GM12878 (cell line): ENCODE measurements at regions not wholly inside any gene's neighbourhood (a gene's known extent, or its start where the extent isn't known, plus 50 kb on each side); places are given as distances from the start of the nearest gene placed in this dataset.

ENCODE experiments used
- ATAC-seq: fragments of 200-7000 bp; cut with Tn5 transposase; 3 replicates; pipeline ENCODE4 v1.9.1; 2020; ENCODE audit warnings: mild to moderate bottlenecking, moderate library complexity
- BruUV-seq: library from RNA; stranded (reverse); fragments of 400-500 nt; replicated peaks from 2 replicates; lab custom pipeline; 2021; lab: Mats Ljungman, UMichigan
- CTCF ChIA-PET: fragments of 300-600 bp; sonication (Branson Sonifier 250); formaldehyde crosslinking; extraction: SDS; loops from one replicate; lab custom pipeline; 2021; ENCODE audit warnings: inconsistent platforms; lab: Yijun Ruan, JAX
- POLR2A ChIA-PET: fragments of 350-600 bp; formaldehyde crosslinking; extraction: SDS; loops from one replicate; lab custom pipeline; 2021; ENCODE audit warnings: inconsistent platforms; lab: Charles Lee
- RAD21 ChIA-PET: fragments of 300-600 bp; sonication (Branson Sonifier 250); formaldehyde crosslinking; loops from one replicate; lab custom pipeline; 2023; ENCODE audit warnings: antibody characterized with exemption; ENCODE audit not compliant: unreplicated experiment; lab: Charles Lee
- SMC1A ChIA-PET: fragments of 300-600 bp; sonication (Branson Sonifier 250); formaldehyde crosslinking; loops from one replicate; lab custom pipeline; 2023; ENCODE audit not compliant: unreplicated experiment, uncharacterized antibody; lab: Charles Lee
- DNase-seq: peaks from one replicate; pipeline ENCODE4 v3.0.0-alpha.2; 2011; ENCODE audit warnings: low read depth, low spot score
- FAIRE-seq: peaks from 3 replicates; lab custom pipeline; 2011; peaks lifted over from hg19 to GRCh38; lab: Jason Lieb, UNC
- H2AFZ ChIP-seq: 2 replicates; pipeline ENCODE4 v1.6.0; 2011; ENCODE audit warnings: low read depth, low read length, control low read depth; ENCODE audit not compliant: control insufficient read depth
- H3K27ac ChIP-seq: 2 replicates; pipeline ENCODE4 v1.5.1; 2011; ENCODE audit warnings: control low read depth; ENCODE audit not compliant: control insufficient read depth, insufficient read depth
- H3K27me3 ChIP-seq, 2 experiments: replicated peaks in 1 of 2; 2 replicates each; pipeline versions ENCODE4 v1.6.0 to v1.6.1; 2011; ENCODE audit warnings: low read length in 1 of 2; ENCODE audit not compliant: control insufficient read depth in 2 of 2, insufficient read depth in 2 of 2
- H3K36me3 ChIP-seq, 2 experiments: 2 replicates each; pipeline ENCODE4 v1.5.1; 2011; ENCODE audit warnings: low read length in 1 of 2; ENCODE audit not compliant: control insufficient read depth in 2 of 2, insufficient read depth in 2 of 2
- H3K4me1 ChIP-seq: 2 replicates; pipeline ENCODE4 v1.6.1; 2011; ENCODE audit warnings: mild to moderate bottlenecking, low read length, moderate library complexity, mixed read lengths; ENCODE audit not compliant: control insufficient read depth, insufficient read depth
- H3K4me2 ChIP-seq: 2 replicates; pipeline ENCODE4 v1.6.0; 2011; ENCODE audit warnings: control low read depth; ENCODE audit not compliant: control insufficient read depth, insufficient read depth
- H3K4me3 ChIP-seq: fragments of 200-600 bp; sonication (generic); 2 replicates; pipeline ENCODE4 v1.5.1; 2016
- H3K79me2 ChIP-seq: 2 replicates; pipeline ENCODE4 v1.6.0; 2011; ENCODE audit warnings: low read length; ENCODE audit not compliant: control insufficient read depth, insufficient read depth
- H3K9ac ChIP-seq: 2 replicates; pipeline ENCODE4 v1.8.0; 2011; ENCODE audit warnings: low read length, control low read depth, mixed read lengths; ENCODE audit not compliant: control insufficient read depth, insufficient read depth
- H3K9me3 ChIP-seq: replicated peaks from 3 replicates; pipeline ENCODE4 v1.5.1; 2011; ENCODE audit warnings: mild to moderate bottlenecking, low read length; ENCODE audit not compliant: control insufficient read depth, insufficient read depth
- H4K20me1 ChIP-seq: 2 replicates; pipeline ENCODE4 v1.6.0; 2011; ENCODE audit not compliant: control insufficient read depth, insufficient read depth
- BCL11A ChIP-seq: IDR thresholded peaks from 2 replicates; pipeline ENCODE4 v1.6.1; 2011; ENCODE audit warnings: low read depth, low read length
- BCLAF1 ChIP-seq: fragments of 450-650 bp; IDR thresholded peaks from 2 replicates; pipeline ENCODE4 v1.6.1; 2017; ENCODE audit warnings: antibody characterized with exemption, mild to moderate bottlenecking, moderate library complexity
- CEBPB ChIP-seq, 2 experiments: fragments of 150-350 bp in 1 of 2; IDR thresholded peaks; 2 replicates each; pipeline ENCODE4 v1.6.1; 2012 to 2014; ENCODE audit warnings: low read depth in 2 of 2, low read length in 2 of 2, borderline replicate concordance in 1 of 2, inconsistent platforms in 1 of 2
- E2F4 ChIP-seq: IDR thresholded peaks from 2 replicates; pipeline ENCODE4 v1.6.1; 2012; ENCODE audit warnings: low read depth, low read length, improper control_type of control experiment
- FOS ChIP-seq: IDR thresholded peaks from 3 replicates; pipeline ENCODE4 v1.6.1; 2011; ENCODE audit warnings: borderline replicate concordance; ENCODE audit not compliant: insufficient read length; ENCODE audit errors: extremely low read depth
- FOXM1 ChIP-seq: IDR thresholded peaks from 2 replicates; pipeline ENCODE4 v1.6.1; 2012; ENCODE audit warnings: low read depth, mild to moderate bottlenecking, inconsistent platforms, low read length, moderate library complexity
- IRF3 ChIP-seq: fragments of 450-650 bp; IDR thresholded peaks from 2 replicates; pipeline ENCODE4 v1.6.1; 2014; ENCODE audit warnings: mild to moderate bottlenecking
- MTA3 ChIP-seq: IDR thresholded peaks from 2 replicates; pipeline ENCODE4 v1.6.1; 2012; ENCODE audit warnings: low read length, inconsistent platforms, borderline replicate concordance
- NR2C1 ChIP-seq: fragments of 450-650 bp; IDR thresholded peaks from 2 replicates; pipeline ENCODE4 v1.6.1; 2017; ENCODE audit warnings: antibody characterized with exemption, mild to moderate bottlenecking, moderate library complexity
- NRF1 ChIP-seq: conservative IDR thresholded peaks from 2 replicates; pipeline ENCODE4 v1.6.1; 2011; ENCODE audit warnings: mild to moderate bottlenecking, low read depth, low read length, improper control_type of control experiment
- PAX5 ChIP-seq: IDR thresholded peaks from 2 replicates; pipeline ENCODE4 v1.6.1; 2011; ENCODE audit warnings: low read depth, low read length, borderline replicate concordance
- POU2F2 ChIP-seq: IDR thresholded peaks from 3 replicates; pipeline ENCODE4 v1.6.1; 2011; ENCODE audit warnings: low read depth, mild to moderate bottlenecking, low read length, borderline replicate concordance
- SIN3A ChIP-seq: IDR thresholded peaks from 2 replicates; pipeline ENCODE4 v1.6.1; 2012; ENCODE audit warnings: low read depth, low read length, improper control_type of control experiment
- TARDBP ChIP-seq: IDR thresholded peaks from 2 replicates; pipeline ENCODE4 v1.6.1; 2016; ENCODE audit warnings: borderline replicate concordance
- YBX1 ChIP-seq: fragments of 450-650 bp; IDR thresholded peaks from 2 replicates; pipeline ENCODE4 v1.6.1; 2016; ENCODE audit warnings: antibody characterized with exemption
- YY1 ChIP-seq: IDR thresholded peaks from 2 replicates; pipeline ENCODE4 v1.6.1; 2011; ENCODE audit warnings: low read depth, mild to moderate bottlenecking, low read length
- ZNF24 ChIP-seq: fragments of 450-650 bp; IDR thresholded peaks from 2 replicates; pipeline ENCODE4 v1.6.1; 2017; ENCODE audit warnings: antibody characterized with exemption, mild to moderate bottlenecking
- WGBS: methylation state at CpG from one replicate; pipeline ENCODE4 v1.1.6; 2016; ENCODE audit warnings: low lambda C conversion rate; ENCODE audit not compliant: insufficient replicate concordance, insufficient coverage; ENCODE audit errors: missing lambda C conversion rate; 5-methylcytosine and 5-hydroxymethylcytosine counted together
- in situ Hi-C: fragments of 300-500 bp; cut with MboI; formaldehyde crosslinking; loops from 9 replicates; pipeline ENCODE4 v1.14.3; 2018; ENCODE audit warnings: mixed read lengths
- intact Hi-C: fragments of 100-400 bp; cut with micrococcal nuclease; formaldehyde crosslinking; loops from one replicate; pipeline ENCODE4 v1.14.2; 2022; ENCODE audit not compliant: unreplicated experiment

- TF ChIP-seq POU2F2 (no peak), NR2C1 (no peak), FOXM1 (no peak), BCL11A (no peak), ZNF24 (no peak), FOS (no peak), E2F4 (no peak)
These were observed 192.6 kb downstream of the TTC6 start (continued) for GRCh38 chr14:37787879-37788494.

- no peak for ATAC-seq
- H4K20me1 ChIP-seq: no peaks in the 10 kb centered on the region
- H3K27ac ChIP-seq: no peak overlapping the region
- in situ Hi-C loops (no loop called here), intact Hi-C loops (no loop called here)
- H3K36me3 ChIP-seq: no peaks in the 10 kb centered on the region
- H3K9ac ChIP-seq: no peak overlapping the region
- no peak for DNase-seq
- FAIRE-seq: no peak
- H3K27me3 ChIP-seq: no peaks in the 10 kb centered on the region
- H2AFZ ChIP-seq: no peak overlapping the region
- no peak overlapping the region for H3K4me2 ChIP-seq
- no peaks in the 10 kb centered on the region for H3K9me3 ChIP-seq
- no peaks in the 10 kb centered on the region for H3K79me2 ChIP-seq
- CTCF ChIA-PET: no interaction called here
- SMC1A ChIA-PET: no interaction called here
- H3K4me3 ChIP-seq: no peak overlapping the region
- RAD21 ChIA-PET: no interaction called here
- no peaks in the 10 kb centered on the region for H3K4me1 ChIP-seq
- BruUV-seq: no TSS peak
- POLR2A ChIA-PET: no interaction called here
- 15% methylated on average over 3 of the region's 3 CpGs for WGBS
- no peak for TF ChIP-seq PAX5
- TF ChIP-seq IRF3: no peak
- no peak for TF ChIP-seq BCLAF1
- no peak for TF ChIP-seq MTA3
- no peak for TF ChIP-seq CEBPB (IDR thresholded peaks at IDR 0.05; ENCODE audit: borderline replicate concordance in 1 of 2, low read depth in 2 of 2, low read length in 2 of 2)
- TF ChIP-seq SIN3A: no peak
- no peak for TF ChIP-seq TARDBP
- TF ChIP-seq YY1: no peak
- no peak for TF ChIP-seq YBX1
- TF ChIP-seq NRF1: no peak
These were observed 196.1 kb downstream of the TTC6 start for GRCh38 chr14:37791384-37792036.
